ENCODE measurements at regions not wholly inside any gene's neighbourhood (a gene's known extent, or its start where the extent isn't known, plus 50 kb on each side); places are given as distances from the start of the nearest gene placed in this dataset.

GRCh38 chr14:58918066-58918738 lies 270.3 kb upstream of the DAAM1 start:
- no peak for TF ChIP-seq CTCF (optimal IDR thresholded peaks at IDR 0.05 in 1 of 3, IDR thresholded peaks at IDR 0.05 in 1 of 3, conservative IDR thresholded peaks at IDR 0.05 in 1 of 3; ENCODE audit: extremely low read depth in 1 of 3, insufficient read depth in 2 of 3, low read length in 3 of 3)
- TF ChIP-seq EZH2 (IDR thresholded peaks at IDR 0.05; ENCODE audit: low read length) = no peak

Measured in keratinocyte (primary cell).